K562 (cell line): ENCODE measurements at regions not wholly inside any gene's neighbourhood (a gene's known extent, or its start where the extent isn't known, plus 50 kb on each side); places are given as distances from the start of the nearest gene placed in this dataset.

Experiments used
- CEBPG ChIP-seq, 3 experiments: fragments of 200-800 bp in 1 of 3; sonication (Bioruptor generic) in 1 of 3; sonication (generic) in 1 of 3; formaldehyde crosslinking in 1 of 3; IDR thresholded peaks in 2 of 3; conservative IDR thresholded peaks in 1 of 3; 2 replicates each; pipeline versions ENCODE4 v1.6.1 to v1.8.0; 2016 to 2022; ENCODE audit warnings: missing compliant biosample characterization in 2 of 3, missing genetic modification characterization in 2 of 3, mild to moderate bottlenecking in 1 of 3, missing genetic modification reagents in 1 of 3
- CTCF ChIP-seq, 3 experiments: IDR thresholded peaks in 2 of 3; conservative IDR thresholded peaks in 1 of 3; 2 replicates each; pipeline ENCODE4 v1.5.1; 2011 to 2012; ENCODE audit warnings: low read length in 3 of 3, mild to moderate bottlenecking in 3 of 3, control low read depth in 2 of 3, improper control_type of control experiment in 1 of 3, inconsistent platforms in 1 of 3, low read depth in 1 of 3, mixed read lengths in 1 of 3, moderate library complexity in 1 of 3; ENCODE audit not compliant: insufficient read depth in 2 of 3
- E2F4 ChIP-seq: sonication (generic); formaldehyde crosslinking; IDR thresholded peaks from 2 replicates; pipeline ENCODE4 v1.8.0; 2022; ENCODE audit warnings: mild to moderate bottlenecking, low read depth, missing genetic modification reagents
- FOXA3 ChIP-seq, 2 experiments: fragments of 450-650 bp in 1 of 2; sonication (generic) in 1 of 2; formaldehyde crosslinking; IDR thresholded peaks in 1 of 2; conservative IDR thresholded peaks in 1 of 2; 2 replicates each; pipeline versions ENCODE4 v1.4.0 to v1.8.0; 2020 to 2022; ENCODE audit warnings: mild to moderate bottlenecking in 2 of 2, missing genetic modification reagents in 1 of 2
- IRF2 ChIP-seq: sonication (generic); formaldehyde crosslinking; IDR thresholded peaks from 2 replicates; pipeline ENCODE4 v1.8.1; 2022; ENCODE audit warnings: mild to moderate bottlenecking, missing genetic modification reagents
- LEF1 ChIP-seq: fragments of 450-650 bp; IDR thresholded peaks from 2 replicates; pipeline ENCODE4 v1.6.1; 2016; ENCODE audit warnings: mild to moderate bottlenecking
- MTA3 ChIP-seq: fragments of 450-650 bp; formaldehyde crosslinking; IDR thresholded peaks from 2 replicates; pipeline ENCODE4 v1.6.1; 2017; ENCODE audit warnings: mild to moderate bottlenecking, borderline replicate concordance
- NCOA1 ChIP-seq: fragments of 450-650 bp; IDR thresholded peaks from 2 replicates; pipeline ENCODE4 v1.6.1; 2016; ENCODE audit warnings: low read depth
- NR4A1 ChIP-seq, 2 experiments: fragments of 250-450 bp in 1 of 2; fragments of 450-650 bp in 1 of 2; sonication (Bioruptor Pico) in 1 of 2; IDR thresholded peaks; 2 replicates each; pipeline versions ENCODE4 v1.4.0 to v1.6.1; 2016 to 2020; ENCODE audit warnings: mild to moderate bottlenecking in 2 of 2, missing compliant biosample characterization in 1 of 2, missing genetic modification characterization in 1 of 2, moderate library complexity in 1 of 2
- PTBP1 ChIP-seq: fragments of 200-400 bp; formaldehyde crosslinking; IDR thresholded peaks from 2 replicates; pipeline ENCODE4 v1.6.1; 2017; ENCODE audit warnings: low read depth, low read length
- RBM39 ChIP-seq: fragments of 200-400 bp; formaldehyde crosslinking; optimal IDR thresholded peaks from 2 replicates; pipeline ENCODE3; 2018; ENCODE audit warnings: low read depth, low read length
- SMAD1 ChIP-seq: fragments of 150-350 bp; IDR thresholded peaks from 2 replicates; pipeline ENCODE4 v1.6.1; 2014; ENCODE audit warnings: low read length, low read depth; ENCODE audit not compliant: partially characterized antibody
- TCF15 ChIP-seq: fragments of 250-450 bp; sonication (Bioruptor Pico); IDR thresholded peaks from 2 replicates; pipeline ENCODE4 v1.8.0; 2022; ENCODE audit warnings: moderate library complexity, mild to moderate bottlenecking, inconsistent platforms
- TCF3 ChIP-seq: sonication (generic); formaldehyde crosslinking; IDR thresholded peaks from 2 replicates; pipeline ENCODE4 v1.4.0; 2020; ENCODE audit warnings: mild to moderate bottlenecking, missing genetic modification reagents
- TEAD1 ChIP-seq, 2 experiments: fragments of 450-650 bp in 1 of 2; sonication (generic) in 1 of 2; formaldehyde crosslinking; IDR thresholded peaks; 2 replicates each; pipeline versions ENCODE4 v1.4.0 to v1.8.0; 2020 to 2022; ENCODE audit warnings: mild to moderate bottlenecking in 2 of 2, missing genetic modification reagents in 1 of 2
- TFAP4 ChIP-seq: sonication (generic); formaldehyde crosslinking; IDR thresholded peaks from 2 replicates; pipeline ENCODE4 v1.8.0; 2022; ENCODE audit warnings: missing genetic modification reagents, mild to moderate bottlenecking, moderate library complexity, borderline replicate concordance
- XRCC5 ChIP-seq: fragments of 200-400 bp; formaldehyde crosslinking; IDR thresholded peaks from 2 replicates; pipeline ENCODE4 v1.6.1; 2017; ENCODE audit warnings: low read depth, mild to moderate bottlenecking, low read length
- ZNF263 ChIP-seq: sonication (generic); formaldehyde crosslinking; IDR thresholded peaks from 2 replicates; pipeline ENCODE4 v1.8.0; 2022; ENCODE audit warnings: mild to moderate bottlenecking, missing genetic modification reagents, borderline replicate concordance

- TF ChIP-seq TCF15: no peak
- TF ChIP-seq NCOA1: no peak
- peak; percentile 67 for TF ChIP-seq CEBPG (CRISPR knock-in tag; IDR thresholded peaks at IDR 0.05)
- TF ChIP-seq CEBPG (tag; conservative IDR thresholded peaks at IDR 0.05 in 1 of 2, IDR thresholded peaks at IDR 0.05 in 1 of 2): peak; percentile 58 to 65; a peak in 3 of 4 replicates
- no peak for TF ChIP-seq PTBP1
- TF ChIP-seq TFAP4 (CRISPR knock-in tag): peak; percentile 44; the same call in 1 of the 2 replicates
- no peak for TF ChIP-seq MTA3
- no peak for TF ChIP-seq LEF1
- TF ChIP-seq E2F4: no peak
- TF ChIP-seq FOXA3 (CRISPR knock-in tag; conservative IDR thresholded peaks at IDR 0.05 in 1 of 2, IDR thresholded peaks at IDR 0.05 in 1 of 2): no peak
- 0 out of 2 replicates have a peak, but pooled peaks have one; percentile 33 for TF ChIP-seq XRCC5
- no peak for TF ChIP-seq NR4A1 (CRISPR knock-in tag; IDR thresholded peaks at IDR 0.05)
- TF ChIP-seq NR4A1 (tag; IDR thresholded peaks at IDR 0.05): no peak
- TF ChIP-seq ZNF263 (CRISPR knock-in tag): no peak
- no peak for TF ChIP-seq TEAD1 (CRISPR knock-in tag; IDR thresholded peaks at IDR 0.05)
- TF ChIP-seq CTCF (IDR thresholded peaks at IDR 0.05 in 2 of 3, conservative IDR thresholded peaks at IDR 0.05 in 1 of 3; ENCODE audit: insufficient read depth in 2 of 3, low read depth in 1 of 3, low read length in 3 of 3): peak; percentile 81 to 93 (median 85)
- TF ChIP-seq RBM39: no peak
- TF ChIP-seq SMAD1: no peak
- no peak for TF ChIP-seq IRF2 (CRISPR knock-in tag)
- no peak for TF ChIP-seq TCF3 (CRISPR knock-in tag)
Observed at GRCh38 chr11:12599408-12600143, 74.6 kb upstream of the TEAD1 start (continued).
